ENCODE measurements at regions not wholly inside any gene's neighbourhood (a gene's known extent, or its start where the extent isn't known, plus 50 kb on each side); places are given as distances from the start of the nearest gene placed in this dataset.
"Not testable (repeated sequence)": the region's sequence is repeated elsewhere in the genome, so short reads cannot be mapped to it uniquely, and the experiment has no call there.

- DNase-seq = no peak
Observed at GRCh38 chr4:138658518-138658917, 357.1 kb upstream of the NOCT start.

DNA sequence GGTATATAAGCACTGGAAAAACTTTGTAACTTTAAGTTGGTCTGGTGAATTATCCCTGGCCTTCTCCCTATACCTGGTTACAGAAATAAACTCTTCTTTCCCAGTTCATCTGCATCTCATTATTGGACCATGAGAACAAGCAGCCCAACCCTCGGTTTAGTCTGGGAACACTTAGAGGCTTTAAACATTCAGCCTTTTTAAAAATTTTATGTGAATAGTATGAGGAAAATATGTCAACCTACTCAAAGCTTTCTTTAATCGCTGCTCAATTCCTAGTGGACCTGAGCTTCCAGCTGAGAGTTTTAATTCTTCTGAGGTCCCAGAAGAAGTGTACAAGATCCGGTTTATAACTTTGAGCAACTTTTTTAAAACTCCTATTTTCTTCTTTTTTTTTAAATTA lies 358.6 kb upstream of the NOCT start:
- DNase-seq = no peak

DNA sequence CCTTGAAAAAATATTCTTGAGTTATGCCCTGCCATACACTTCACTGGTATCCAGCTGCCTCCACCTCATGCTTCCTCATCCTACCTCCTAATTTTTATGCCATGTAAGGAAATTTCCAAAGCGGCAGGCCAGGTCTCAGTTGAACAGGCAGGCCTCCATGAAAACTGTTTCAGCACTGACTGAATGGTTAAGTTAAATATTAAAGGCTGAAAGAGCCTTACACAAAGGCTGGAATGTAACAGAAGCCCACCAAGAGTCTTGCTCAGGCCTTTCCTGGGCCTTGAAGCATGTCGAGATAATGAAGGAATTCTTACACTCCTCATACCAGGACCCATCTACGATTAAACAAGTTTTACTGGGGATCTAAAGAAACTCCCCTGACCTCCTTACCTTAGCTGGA lies 359.6 kb upstream of the NOCT start:
- DNase-seq = no peak

- DNase-seq = no peak
Observed at GRCh38 chr4:138655286-138655685, 360.3 kb upstream of the NOCT start.

- no peak for DNase-seq
Observed at GRCh38 chr4:138650929-138651448, 364.6 kb upstream of the NOCT start.

- DNase-seq = no peak
Observed at GRCh38 chr4:138650495-138650894, 365.1 kb upstream of the NOCT start.

- DNase-seq = no peak
Observed at GRCh38 chr4:138647433-138647832, 368.1 kb upstream of the NOCT start.

GRCh38 chr4:138646383-138646782 lies 369.2 kb upstream of the NOCT start:
- no peak for DNase-seq

DNA sequence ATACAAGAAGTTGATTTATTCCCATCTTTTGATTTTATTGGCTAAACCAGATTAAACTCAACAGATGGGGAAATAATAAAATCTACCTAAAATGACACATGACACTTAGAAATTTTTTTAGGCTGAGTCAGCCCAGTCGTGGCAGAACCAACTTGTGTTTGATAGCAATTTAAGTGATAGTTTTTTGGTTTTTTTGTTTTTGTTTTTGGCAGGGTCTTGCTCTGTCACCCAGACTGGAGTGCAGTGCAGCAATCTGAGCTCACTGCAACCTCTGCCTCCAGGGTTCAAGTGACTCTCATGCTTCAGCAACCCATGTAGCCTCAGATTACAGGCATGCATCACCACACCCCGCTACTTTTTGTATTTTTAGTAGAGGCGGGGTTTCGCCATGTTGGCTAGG lies 370.3 kb upstream of the NOCT start:
- no peak for DNase-seq

DNA sequence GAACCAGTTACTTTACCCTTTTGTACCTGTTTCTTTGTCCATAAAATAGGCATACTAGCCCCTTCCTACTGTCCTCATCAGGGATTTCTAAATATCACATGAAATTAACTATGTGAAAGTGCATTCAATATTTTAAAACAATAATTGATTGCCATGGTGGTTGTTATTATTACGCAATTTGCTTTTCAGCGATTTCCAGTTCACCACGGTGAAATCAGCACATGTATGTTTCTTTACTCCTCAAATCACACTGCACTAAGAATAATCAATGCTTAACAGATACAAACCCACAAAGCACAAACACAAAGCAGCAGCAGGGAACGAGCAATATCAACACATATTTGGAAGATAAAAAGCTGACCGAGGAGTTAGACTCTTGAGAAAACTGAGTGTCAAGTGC lies 371.3 kb upstream of the NOCT start:
- DNase-seq = no peak

- DNase-seq = no peak
Observed at GRCh38 chr4:138643827-138644226, 371.8 kb upstream of the NOCT start.

GRCh38 chr4:138639018-138639741 lies 376.4 kb upstream of the NOCT start:
- DNase-seq = no peak

- DNase-seq = no peak
Observed at GRCh38 chr4:138636781-138637180, 378.8 kb upstream of the NOCT start.

DNA sequence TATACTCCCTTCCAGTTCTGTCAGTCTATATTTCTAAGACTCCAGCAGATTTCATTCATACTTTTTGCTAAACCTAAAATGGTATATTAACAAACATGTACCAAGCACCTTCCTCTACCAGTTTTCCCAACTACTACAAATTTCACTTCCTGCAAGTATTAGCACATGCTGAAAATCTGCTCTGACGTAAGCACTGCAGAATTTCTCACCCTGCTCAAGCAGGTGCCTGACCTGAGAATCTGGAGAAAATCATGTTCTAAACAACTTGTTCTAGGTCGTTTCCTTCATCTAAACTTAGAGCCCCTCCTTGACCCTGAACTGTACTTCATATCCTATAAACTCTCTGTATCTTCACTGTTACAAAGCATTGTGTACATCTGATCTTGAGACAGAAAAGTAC lies 380.7 kb upstream of the NOCT start:
- no peak for DNase-seq

- no peak for DNase-seq
Observed at GRCh38 chr4:138633580-138633904, 382.0 kb upstream of the NOCT start.

GRCh38 chr4:138632856-138633579 lies 382.6 kb upstream of the NOCT start:
- DNase-seq = no peak

- DNase-seq = no peak
Observed at GRCh38 chr4:138630666-138631065, 384.9 kb upstream of the NOCT start.

- no peak for DNase-seq
Observed at GRCh38 chr4:138629669-138630068, 385.9 kb upstream of the NOCT start.

- DNase-seq = no peak
Observed at GRCh38 chr4:138627096-138627495, 384.9 kb upstream of the SLC7A11 start.

- DNase-seq = not testable (repeated sequence)
Observed at GRCh38 chr4:138622362-138622761, 380.2 kb upstream of the SLC7A11 start.

- DNase-seq = no peak
Observed at GRCh38 chr4:138616775-138617174, 374.6 kb upstream of the SLC7A11 start.

GRCh38 chr4:138614398-138615142 lies 372.4 kb upstream of the SLC7A11 start:
- no peak for DNase-seq

GRCh38 chr4:138612428-138612827 lies 370.3 kb upstream of the SLC7A11 start:
- no peak for DNase-seq

GRCh38 chr4:138611721-138612120 lies 369.6 kb upstream of the SLC7A11 start:
- DNase-seq = no peak
